HG02973 (cell line): ENCODE measurements at regions not wholly inside any gene's neighbourhood (a gene's known extent, or its start where the extent isn't known, plus 50 kb on each side); places are given as distances from the start of the nearest gene placed in this dataset.

Experiments
- ATAC-seq: cut with Tn5 transposase; IDR thresholded peaks from one replicate; pipeline ENCODE4 v1.9.1; 2021; ENCODE audit warnings: moderate library complexity; ENCODE audit not compliant: unreplicated experiment

GRCh38 chr10:43885842-43886241 is 237.2 kb upstream of the ZNF32 start:
- no peak for ATAC-seq

- ATAC-seq, result no peak
Observed at GRCh38 chr10:43885252-43885651, 236.6 kb upstream of the ZNF32 start.

GRCh38 chr10:43884501-43885105 is 235.9 kb upstream of the ZNF32 start:
- ATAC-seq, result no peak

- ATAC-seq, result no peak
Observed at GRCh38 chr10:43882711-43883110, 234.0 kb upstream of the ZNF32 start.

- no peak for ATAC-seq
Observed at GRCh38 chr10:43881657-43882056, 233.0 kb upstream of the ZNF32 start.

GRCh38 chr10:43880160-43880559 is 231.5 kb upstream of the ZNF32 start:
- ATAC-seq, result no peak

GRCh38 chr10:43879742-43880141 is 231.1 kb upstream of the ZNF32 start:
- ATAC-seq, result no peak

GRCh38 chr10:43879162-43879561 is 230.5 kb upstream of the ZNF32 start:
- ATAC-seq, result no peak

- no peak for ATAC-seq
Observed at GRCh38 chr10:43878386-43878785, 229.7 kb upstream of the ZNF32 start.

GRCh38 chr10:43876976-43877375 is 228.3 kb upstream of the ZNF32 start:
- ATAC-seq, result no peak

- no peak for ATAC-seq
Observed at GRCh38 chr10:43874984-43875383, 226.3 kb upstream of the ZNF32 start.

GRCh38 chr10:43873717-43874116 is 225.0 kb upstream of the ZNF32 start:
- no peak for ATAC-seq

GRCh38 chr10:43872644-43873043 is 224.0 kb upstream of the ZNF32 start:
- no peak for ATAC-seq

GRCh38 chr10:43871545-43871944 is 222.9 kb upstream of the ZNF32 start:
- ATAC-seq, result no peak

GRCh38 chr10:43870968-43871439 is 222.3 kb upstream of the ZNF32 start:
- no peak for ATAC-seq

- no peak for ATAC-seq
Observed at GRCh38 chr10:43869669-43870322, 221.1 kb upstream of the ZNF32 start.

- no peak for ATAC-seq
Observed at GRCh38 chr10:43868952-43869351, 220.3 kb upstream of the ZNF32 start.

GRCh38 chr10:43867667-43868565 is 219.2 kb upstream of the ZNF32 start:
- ATAC-seq, result no peak

- ATAC-seq, result no peak
Observed at GRCh38 chr10:43867113-43867512, 218.4 kb upstream of the ZNF32 start.

- no peak for ATAC-seq
Observed at GRCh38 chr10:43866712-43867111, 218.0 kb upstream of the ZNF32 start.

- no peak for ATAC-seq
Observed at GRCh38 chr10:43865265-43866135, 216.8 kb upstream of the ZNF32 start.
